HCT116 (cell line): ENCODE measurements at regions not wholly inside any gene's neighbourhood (a gene's known extent, or its start where the extent isn't known, plus 50 kb on each side); places are given as distances from the start of the nearest gene placed in this dataset.

Experiments
- ATAC-seq: fragments of 200-7000 bp; cut with Tn5 transposase; 2 replicates; pipeline ENCODE4 v1.9.1; 2020; ENCODE audit warnings: mild to moderate bottlenecking, moderate library complexity
- BruUV-seq: library from RNA; stranded (reverse); fragments of 400-500 nt; replicated peaks from 2 replicates; lab custom pipeline; 2021; lab: Mats Ljungman, UMichigan
- CTCF ChIA-PET: fragments of 300-600 bp; sonication (Branson Sonifier 250); formaldehyde crosslinking; loops from one replicate; lab custom pipeline; 2021; ENCODE audit warnings: antibody characterized with exemption; lab: Charles Lee
- POLR2A ChIA-PET: fragments of 300-600, 350-600 bp; sonication (Branson Sonifier 250); formaldehyde crosslinking; loops from one replicate; lab custom pipeline; 2021; ENCODE audit warnings: antibody characterized with exemption; lab: Charles Lee
- RAD21 ChIA-PET, 2 experiments: fragments of 300-600 bp; sonication (Branson Sonifier 250); formaldehyde crosslinking; loops; one replicate each; lab custom pipeline; 2023; ENCODE audit warnings: low total read pairs in 2 of 2; ENCODE audit not compliant: uncharacterized antibody in 2 of 2, unreplicated experiment in 2 of 2, low non-redundant PET in 1 of 2; lab: Charles Lee
- DNase-seq: peaks from one replicate; pipeline ENCODE4 v3.0.0-alpha.2; 2010; ENCODE audit warnings: low read depth, low spot score
- H2AFZ ChIP-seq: fragments of 200-600 bp; shearing (Covaris generic), sonication (generic); 2 replicates; pipeline ENCODE4 v1.6.1; 2017; ENCODE audit warnings: low read depth, mixed run types, mixed read lengths, antibody characterized with exemption, low read length; ENCODE audit not compliant: poor library complexity, severe bottlenecking
- H3K27ac ChIP-seq: 2 replicates; pipeline ENCODE4 v1.5.1; 2012; ENCODE audit warnings: low read depth, low read length
- H3K27me3 ChIP-seq: fragments of 200-600 bp; sonication (generic); 2 replicates; pipeline ENCODE4 v1.6.1; 2016; ENCODE audit warnings: mixed run types, low read length, mixed read lengths; ENCODE audit not compliant: insufficient read depth
- H3K36me3 ChIP-seq, 2 experiments: fragments of 200-500 bp in 1 of 2; fragments of 200-600 bp in 1 of 2; sonication (Bioruptor generic) in 1 of 2; sonication (generic) in 1 of 2; 2 replicates each; pipeline versions ENCODE4 v1.5.1 to v1.6.1; 2014 to 2016; ENCODE audit warnings: low read length in 2 of 2, inconsistent platforms in 1 of 2, mixed read lengths in 1 of 2, mixed run types in 1 of 2; ENCODE audit not compliant: insufficient read depth in 2 of 2, control insufficient read depth in 1 of 2
- H3K4me1 ChIP-seq, 2 experiments: fragments of 200-600 bp in 1 of 2; sonication (generic) in 1 of 2; 2 replicates each; pipeline versions ENCODE4 v1.5.1 to v1.6.1; 2012 to 2017; ENCODE audit warnings: low read length in 2 of 2, inconsistent platforms in 1 of 2, mild to moderate bottlenecking in 1 of 2, mixed read lengths in 1 of 2, mixed run types in 1 of 2, moderate library complexity in 1 of 2; ENCODE audit not compliant: insufficient read depth in 2 of 2, control insufficient read depth in 1 of 2
- H3K4me2 ChIP-seq: fragments of 200-600 bp; sonication (generic); 2 replicates; pipeline ENCODE4 v1.6.1; 2017; ENCODE audit warnings: mixed run types, low read length, mixed read lengths
- H3K4me3 ChIP-seq, 2 experiments: fragments of 200-600 bp in 1 of 2; sonication (generic) in 1 of 2; replicated peaks in 1 of 2; 2 replicates each; pipeline ENCODE4 v1.5.1; 2011 to 2016; ENCODE audit warnings: low read length in 2 of 2, control low read depth in 1 of 2, low read depth in 1 of 2, mild to moderate bottlenecking in 1 of 2, mixed read lengths in 1 of 2, mixed run types in 1 of 2
- H3K79me2 ChIP-seq: fragments of 200-600 bp; sonication (generic); 2 replicates; pipeline ENCODE4 v1.6.1; 2017; ENCODE audit warnings: mild to moderate bottlenecking, mixed run types, low read length, moderate library complexity, mixed read lengths; ENCODE audit not compliant: insufficient read depth
- H3K9ac ChIP-seq: fragments of 200-600 bp; sonication (generic); 2 replicates; pipeline ENCODE4 v1.6.1; 2016; ENCODE audit warnings: low read length, mixed read lengths
- H3K9me2 ChIP-seq: fragments of 200-600 bp; sonication (generic), shearing (Covaris generic); 2 replicates; pipeline ENCODE4 v1.6.1; 2017; ENCODE audit warnings: mixed run types, mild to moderate bottlenecking, moderate library complexity; ENCODE audit not compliant: insufficient read depth
- H3K9me3 ChIP-seq, 2 experiments: fragments of 200-500 bp in 1 of 2; fragments of 200-600 bp in 1 of 2; sonication (Bioruptor generic) in 1 of 2; sonication (generic) in 1 of 2; 2 replicates each; pipeline ENCODE4 v1.6.1; 2014 to 2017; ENCODE audit warnings: low read length in 2 of 2, mixed read lengths in 2 of 2, inconsistent platforms in 1 of 2, low read depth in 1 of 2, mild to moderate bottlenecking in 1 of 2, mixed run types in 1 of 2, moderate library complexity in 1 of 2; ENCODE audit not compliant: control insufficient read depth in 1 of 2, insufficient read depth in 1 of 2
- H4K20me1 ChIP-seq: fragments of 200-600 bp; sonication (generic), shearing (Covaris generic); 2 replicates; pipeline ENCODE4 v1.6.1; 2017; ENCODE audit warnings: mixed run types, mild to moderate bottlenecking, moderate library complexity; ENCODE audit not compliant: insufficient read depth
- ATF3 ChIP-seq: IDR thresholded peaks from 2 replicates; pipeline ENCODE4 v1.6.1; 2012
- CBX3 ChIP-seq: IDR thresholded peaks from 2 replicates; pipeline ENCODE4 v1.6.1; 2012; ENCODE audit warnings: low read depth
- CEBPB ChIP-seq: IDR thresholded peaks from 2 replicates; pipeline ENCODE4 v1.6.1; 2012; ENCODE audit warnings: low read depth
- EGR1 ChIP-seq: IDR thresholded peaks from 2 replicates; pipeline ENCODE4 v1.6.1; 2012; ENCODE audit warnings: low read depth
- ELF1 ChIP-seq: IDR thresholded peaks from 2 replicates; pipeline ENCODE4 v1.6.1; 2012; ENCODE audit warnings: low read depth, borderline replicate concordance
- FOSL1 ChIP-seq: IDR thresholded peaks from 2 replicates; pipeline ENCODE4 v1.6.1; 2012; ENCODE audit warnings: low read depth
- POLR2AphosphoS5 ChIP-seq: IDR thresholded peaks from 2 replicates; pipeline ENCODE4 v1.6.1; 2011; ENCODE audit warnings: mild to moderate bottlenecking, low read depth, low read length, moderate library complexity
- REST ChIP-seq: IDR thresholded peaks from 2 replicates; pipeline ENCODE4 v1.6.1; 2012; ENCODE audit warnings: low read depth
- SP1 ChIP-seq: IDR thresholded peaks from 2 replicates; pipeline ENCODE4 v1.6.1; 2012; ENCODE audit warnings: low read depth
- SRF ChIP-seq: IDR thresholded peaks from 2 replicates; pipeline ENCODE4 v1.6.1; 2012; ENCODE audit warnings: low read depth
- TCF7L2 ChIP-seq: IDR thresholded peaks from 2 replicates; pipeline ENCODE4 v1.7.0; 2011; ENCODE audit warnings: borderline replicate concordance, inconsistent platforms; ENCODE audit not compliant: insufficient read depth, insufficient read length; ENCODE audit errors: extremely low read depth
- YY1 ChIP-seq: IDR thresholded peaks from 2 replicates; pipeline ENCODE4 v1.6.1; 2011; ENCODE audit warnings: low read length, low read depth, moderate library complexity, mild to moderate bottlenecking; ENCODE audit not compliant: insufficient replicate concordance; ENCODE audit errors: extremely low read depth
- ZBTB33 ChIP-seq: IDR thresholded peaks from 2 replicates; pipeline ENCODE4 v1.6.1; 2011; ENCODE audit warnings: mild to moderate bottlenecking, low read length, moderate library complexity; ENCODE audit not compliant: insufficient replicate concordance; ENCODE audit errors: extremely low read depth
- intact Hi-C: fragments of 100-400 bp; cut with micrococcal nuclease; formaldehyde crosslinking; loops from 2 replicates; pipeline ENCODE4 v1.10.0; 2022

GRCh38 chr2:59180111-59180510 is 939.0 kb upstream of the FANCL start:
- H3K9me2 ChIP-seq: no peaks in the 10 kb centered on the region
- TF ChIP-seq SP1: no peak
- H3K4me2 ChIP-seq: no peak overlapping the region
- no peak overlapping the region for H2AFZ ChIP-seq
- H3K4me3 ChIP-seq: no peak overlapping the region
- ChIA-PET CTCF (no interaction called here), POLR2A (no interaction called here), RAD21 (no interaction called here)
- H3K9ac ChIP-seq: no peak overlapping the region
- H3K4me1 ChIP-seq: no peaks in the 10 kb centered on the region
- DNase-seq (no peak), ATAC-seq (no peak)
- no peaks in the 10 kb centered on the region for H3K27me3 ChIP-seq
- H3K9me3 ChIP-seq: no peaks in the 10 kb centered on the region
- no peaks in the 10 kb centered on the region for H4K20me1 ChIP-seq
- H3K79me2 ChIP-seq: no peaks in the 10 kb centered on the region
- BruUV-seq: no TSS peak
- H3K27ac ChIP-seq: no peak overlapping the region
- intact Hi-C loops: no loop called here
- H3K36me3 ChIP-seq: no peaks in the 10 kb centered on the region

- Histone ChIP-seq H3K4me2 (no peak overlapping the region), H3K9me3 (no peaks in the 10 kb centered on the region), H4K20me1 (no peaks in the 10 kb centered on the region), H2AFZ (no peak overlapping the region), H3K27me3 (no peaks in the 10 kb centered on the region), H3K79me2 (no peaks in the 10 kb centered on the region), H3K4me3 (no peak overlapping the region), H3K36me3 (no peaks in the 10 kb centered on the region), H3K4me1 (no peaks in the 10 kb centered on the region), H3K27ac (no peak overlapping the region), H3K9ac (no peak overlapping the region), H3K9me2 (no peaks in the 10 kb centered on the region)
- intact Hi-C loops: no loop called here
- TF ChIP-seq REST (no peak), YY1 (no peak), ATF3 (no peak), TCF7L2 (no peak), SP1 (no peak), EGR1 (no peak), SRF (no peak), ZBTB33 (no peak), ELF1 (no peak), CBX3 (no peak), CEBPB (no peak), POLR2AphosphoS5 (no peak), FOSL1 (no peak)
- CTCF ChIA-PET: no interaction called here
- DNase-seq (no peak), ATAC-seq (no peak)
- no TSS peak for BruUV-seq
- POLR2A ChIA-PET: no interaction called here
- RAD21 ChIA-PET: no interaction called here
These were observed 936.6 kb upstream of the FANCL start for GRCh38 chr2:59177748-59178147.
